AML-193 (cell line): ENCODE measurements at regions not wholly inside any gene's neighbourhood (a gene's known extent, or its start where the extent isn't known, plus 50 kb on each side); places are given as distances from the start of the nearest gene placed in this dataset.

Experiments
- DNase-seq, 2 experiments: peaks; one replicate each; lab custom pipeline; 2025; lab: John Stamatoyannopoulos, UW

GRCh38 chr5:161960314-161960713 is 107.3 kb upstream of the GABRG2 start:
- no peak for DNase-seq

- peak in 1 of 2 experiments; percentile 6 for DNase-seq
These were observed 101.0 kb upstream of the GABRG2 start for GRCh38 chr5:161966564-161966963.

- DNase-seq = no peak
These were observed 92.2 kb upstream of the GABRG2 start for GRCh38 chr5:161975350-161975749.

GRCh38 chr5:161988077-161988476 is 79.5 kb upstream of the GABRG2 start:
- DNase-seq = no peak
